ENCODE measurements at regions not wholly inside any gene's neighbourhood (a gene's known extent, or its start where the extent isn't known, plus 50 kb on each side); places are given as distances from the start of the nearest gene placed in this dataset.

GRCh38 chr10:10917031-10917430 is 100.6 kb upstream of the CELF2 start:
- TF ChIP-seq TCF7 (IDR thresholded peaks at IDR 0.05; ENCODE audit: borderline replicate concordance) (no peak), CTCF (IDR thresholded peaks at IDR 0.05 in 2 of 3, conservative IDR thresholded peaks at IDR 0.05 in 1 of 3; ENCODE audit: control insufficient read depth in 2 of 3, extremely low read depth in 1 of 3, insufficient read depth in 1 of 3, low read depth in 3 of 3, low read length in 3 of 3) (no peak), IKZF1 (conservative IDR thresholded peaks at IDR 0.05) (no peak), ZNF274 (IDR thresholded peaks at IDR 0.05; ENCODE audit: insufficient read depth, insufficient read length) (no peak)
